Heart right ventricle (tissue), 16 donors: ENCODE measurements at regions not wholly inside any gene's neighbourhood (a gene's known extent, or its start where the extent isn't known, plus 50 kb on each side); places are given as distances from the start of the nearest gene placed in this dataset.

ENCODE experiments used
- ATAC-seq, 8 donors: fragments of 200-7000 bp; cut with Tn5 transposase; one replicate each; pipeline ENCODE4 v1.9.1; 2020; ENCODE audit warnings: mild to moderate bottlenecking in 8 of 8, moderate library complexity in 8 of 8, moderate number of reproducible peaks in 1 of 8
- DNase-seq, 2 donors: peaks; one replicate each; pipeline ENCODE4 v3.0.0-alpha.2; 2020
- H3K27ac ChIP-seq, 10 donors: fragments of 200-600 bp; sonication (generic) in 2 of 10; one replicate each; pipeline versions ENCODE4 v1.5.0 to v1.8.0; 2020 to 2022; ENCODE audit warnings: mild to moderate bottlenecking in 3 of 10
- H3K27me3 ChIP-seq, 7 donors: fragments of 200-600 bp; one replicate each; pipeline ENCODE4 v1.8.0; 2021 to 2022; ENCODE audit warnings: mild to moderate bottlenecking in 2 of 7
- H3K36me3 ChIP-seq, 9 donors: fragments of 200-600 bp; sonication (generic) in 1 of 9; one replicate each; pipeline versions ENCODE4 v1.5.0 to v1.8.0; 2020 to 2022; ENCODE audit warnings: mild to moderate bottlenecking in 2 of 9
- H3K4me1 ChIP-seq, 9 donors: fragments of 200-600 bp; sonication (generic) in 1 of 9; one replicate each; pipeline versions ENCODE4 v1.5.0 to v1.8.0; 2020 to 2022; ENCODE audit warnings: mild to moderate bottlenecking in 4 of 9
- H3K4me3 ChIP-seq, 10 donors: fragments of 200-600 bp; sonication (generic) in 2 of 10; one replicate each; pipeline versions ENCODE4 v1.5.0 to v1.8.0; 2020 to 2022; ENCODE audit warnings: mild to moderate bottlenecking in 7 of 10, moderate library complexity in 2 of 10
- H3K9me3 ChIP-seq, 11 donors: fragments of 200-600 bp in 10 of 11; sonication (generic) in 2 of 11; one replicate each; pipeline versions ENCODE4 v1.5.0 to v1.8.0; 2013 to 2022; ENCODE audit warnings: mild to moderate bottlenecking in 2 of 11, control low read depth in 1 of 11, moderate library complexity in 1 of 11
- WGBS, 2 donors: extraction: QIAGEN DNeasy Blood & Tissue Kit; methylation state at CpG; one replicate each; pipeline ENCODE4 v1.1.7; 2013; ENCODE audit warnings: inconsistent platforms in 1 of 2; 5-methylcytosine and 5-hydroxymethylcytosine counted together
- intact Hi-C, 10 donors: fragments of 100-400 bp; cut with DNase I; formaldehyde crosslinking; loops; one replicate each; pipeline versions ENCODE4 v1.11.1 to v1.14.2; 2022
- TF ChIP-seq, protein P1 (sequence below), 9 donors: fragments of 200-600 bp; sonication (generic) in 2 of 9; IDR thresholded peaks; one replicate each; pipeline versions ENCODE4 v1.5.0 to v1.8.0; 2021 to 2022; ENCODE audit warnings: antibody characterized with exemption in 9 of 9, mild to moderate bottlenecking in 5 of 9, moderate library complexity in 1 of 9
- donor health status: Arrhythmogenic right ventricular cardiomyopathy.
- donor health status: ischemic (EF 13 %, LVEDD 7.1; RV severe dilation, severe dysfunction).
- donor health status: healthy with polysubstance abuse.
- donor health status: DM: no; HTN: yes; CAD: no.
- donor health status: DM: no; HTN: no; CAD: no.
- donor health status: ischemic (EF 25% LVEDD 6.9; RV normal size, moderate dysfunction).
- donor health status: ischemic (EF 25% LVEDD 5.7; RV mildly dilated, moderate dysfunction).
- donor health status: healthy.
- donor health status: DM: yes; HTN: yes; CAD: no.
- donor health status: Ischemic cardiomyopathy.
- donor health status: ischemic (EF 35%, LVEDD 5.7; RV mildly dilated, moderate dysfunction).
- donor health status: nonischemic (EF 11% LVEDD 7.7; RV severe dilation, severe dysfunction).
- donor health status: DM: yes; HTN: yes; CAD: no.
- donor health status: PGD.
- donor health status: ischemic (EF 29% LVEDD 5.4; RV normal size, mild dysfunction).
- donor health status: nonischemic (EF 23%, LVEDD 6.1; RV moderate dilation, normal function).

DNA sequence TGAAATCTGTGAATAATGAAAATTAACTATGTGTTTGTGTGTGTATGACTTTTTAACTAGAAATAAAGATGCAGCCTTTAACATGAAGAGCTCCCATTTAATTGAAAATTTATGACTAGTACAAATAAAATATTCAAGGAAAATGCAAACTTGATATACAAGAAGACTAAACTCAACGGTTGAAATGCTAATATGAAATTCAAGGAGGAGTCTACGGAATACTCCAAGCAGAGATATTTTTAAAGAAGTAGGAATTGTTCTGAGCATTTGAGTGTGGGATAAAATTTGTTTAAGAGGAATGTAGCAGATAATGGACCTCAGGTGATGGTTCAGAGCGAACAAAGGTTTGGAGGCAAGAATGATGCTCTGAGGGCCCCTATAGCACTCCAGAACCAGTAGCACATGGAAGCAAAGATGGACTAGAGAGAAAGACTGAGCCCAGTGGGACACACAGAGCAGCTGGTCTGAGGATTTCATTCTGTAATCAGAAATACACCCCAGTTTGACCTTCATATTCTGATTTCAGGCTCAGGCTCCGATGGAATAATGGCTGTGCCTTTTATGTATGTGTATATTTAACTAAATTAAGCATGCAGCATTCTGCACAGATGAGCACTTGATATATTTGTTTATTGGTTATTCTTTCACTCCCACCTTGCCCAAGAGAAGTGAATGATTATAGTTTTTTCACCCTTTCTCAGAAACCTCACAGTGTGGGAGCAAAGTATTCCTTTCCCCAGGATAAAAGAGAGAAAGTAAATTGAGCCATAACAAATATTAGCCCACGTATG is 227.1 kb downstream of the ZPLD1 start:
- 78 to 84% methylated on average over 5 of the region's 5 CpGs for WGBS, 2 donors

DNA sequence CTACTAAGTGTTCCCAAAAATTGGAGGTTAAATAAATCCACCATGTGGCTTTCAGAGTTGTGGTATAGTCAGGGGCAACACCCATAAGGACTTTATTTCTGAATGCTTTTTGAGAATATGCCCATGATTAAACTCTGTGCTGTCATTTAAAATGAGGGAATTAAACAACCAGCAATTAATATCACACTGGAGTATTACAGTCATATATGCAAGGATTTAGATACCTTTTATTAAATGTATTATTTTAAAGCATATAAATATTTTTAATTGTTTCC is 227.6 kb downstream of the ZPLD1 start:
- Histone ChIP-seq H3K9me3 (no peaks in the 10 kb centered on the region), H3K27ac (no peak overlapping the region), H3K4me1 (no peaks in the 10 kb centered on the region), H3K36me3 (no peaks in the 10 kb centered on the region), H3K27me3 (no peaks in the 10 kb centered on the region), H3K4me3 (no peak overlapping the region)
- intact Hi-C loops: no loop called here
- no peak for ATAC-seq
- no peak for DNase-seq
- TF ChIP-seq, protein P1, sequence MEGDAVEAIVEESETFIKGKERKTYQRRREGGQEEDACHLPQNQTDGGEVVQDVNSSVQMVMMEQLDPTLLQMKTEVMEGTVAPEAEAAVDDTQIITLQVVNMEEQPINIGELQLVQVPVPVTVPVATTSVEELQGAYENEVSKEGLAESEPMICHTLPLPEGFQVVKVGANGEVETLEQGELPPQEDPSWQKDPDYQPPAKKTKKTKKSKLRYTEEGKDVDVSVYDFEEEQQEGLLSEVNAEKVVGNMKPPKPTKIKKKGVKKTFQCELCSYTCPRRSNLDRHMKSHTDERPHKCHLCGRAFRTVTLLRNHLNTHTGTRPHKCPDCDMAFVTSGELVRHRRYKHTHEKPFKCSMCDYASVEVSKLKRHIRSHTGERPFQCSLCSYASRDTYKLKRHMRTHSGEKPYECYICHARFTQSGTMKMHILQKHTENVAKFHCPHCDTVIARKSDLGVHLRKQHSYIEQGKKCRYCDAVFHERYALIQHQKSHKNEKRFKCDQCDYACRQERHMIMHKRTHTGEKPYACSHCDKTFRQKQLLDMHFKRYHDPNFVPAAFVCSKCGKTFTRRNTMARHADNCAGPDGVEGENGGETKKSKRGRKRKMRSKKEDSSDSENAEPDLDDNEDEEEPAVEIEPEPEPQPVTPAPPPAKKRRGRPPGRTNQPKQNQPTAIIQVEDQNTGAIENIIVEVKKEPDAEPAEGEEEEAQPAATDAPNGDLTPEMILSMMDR (IDR thresholded peaks at IDR 0.05): no peak

More for the DNA sequence above, 227.1 kb downstream of the ZPLD1 start:
- Histone ChIP-seq H3K4me3 (no peak overlapping the region), H3K4me1 (no peaks in the 10 kb centered on the region), H3K27ac (no peak overlapping the region), H3K9me3 (no peaks in the 10 kb centered on the region), H3K27me3 (no peaks in the 10 kb centered on the region), H3K36me3 (no peaks in the 10 kb centered on the region)
- TF ChIP-seq, protein P1 (IDR thresholded peaks at IDR 0.05): no peak
- ATAC-seq (no peak), DNase-seq (no peak)
- intact Hi-C loops: no loop called here

DNA sequence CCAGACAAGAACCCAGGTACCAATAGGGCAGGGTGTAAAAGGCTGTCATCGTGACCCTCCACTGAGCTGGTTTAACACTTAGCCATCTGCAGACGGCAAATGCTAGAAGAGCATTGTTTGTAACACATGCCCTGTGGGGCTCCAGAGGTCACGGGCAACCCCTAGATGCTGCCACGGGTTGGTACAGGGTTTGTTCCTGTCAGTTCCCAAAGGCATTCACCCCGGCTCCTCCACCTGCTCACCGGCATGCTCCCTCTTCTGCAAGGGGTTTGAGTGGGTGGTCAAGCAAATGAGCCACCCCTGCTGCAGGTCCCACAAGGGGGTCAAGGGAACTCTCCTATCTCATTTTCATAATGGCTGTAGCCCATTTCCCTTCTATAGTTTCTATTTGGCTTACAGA is 229.3 kb downstream of the ZPLD1 start:
- no peaks in the 10 kb centered on the region for H3K9me3 ChIP-seq
- DNase-seq: no peak
- intact Hi-C loops: no loop called here
- TF ChIP-seq, protein P1 (IDR thresholded peaks at IDR 0.05): no peak
- ATAC-seq: no peak
- H3K36me3 ChIP-seq: no peaks in the 10 kb centered on the region
- WGBS, 2 donors: 88 to 92% methylated on average over 6 of the region's 6 CpGs
- H3K27ac ChIP-seq: no peak overlapping the region
- H3K4me3 ChIP-seq: no peak overlapping the region
- no peaks in the 10 kb centered on the region for H3K4me1 ChIP-seq
- no peaks in the 10 kb centered on the region for H3K27me3 ChIP-seq

DNA sequence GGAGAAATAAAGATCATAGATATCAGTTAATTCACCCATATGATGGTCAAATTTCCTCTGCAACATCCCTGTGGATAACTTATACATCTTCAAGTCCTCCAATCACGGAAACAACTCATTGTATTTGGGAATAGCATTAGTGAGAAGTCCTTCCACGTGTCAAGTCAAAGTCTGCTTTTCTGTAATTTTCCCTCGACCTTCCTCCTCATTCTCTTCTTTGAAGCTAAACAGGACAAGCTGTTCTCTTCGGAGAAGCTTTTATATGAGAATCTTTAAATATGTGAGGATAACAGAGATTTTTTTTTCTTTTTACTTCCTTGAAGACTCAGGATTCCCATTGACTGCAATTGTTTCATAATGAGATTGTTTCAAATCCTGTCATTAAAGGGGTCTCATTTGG is 230.4 kb downstream of the ZPLD1 start:
- DNase-seq: no peak
- intact Hi-C loops: no loop called here
- Histone ChIP-seq H3K27ac (no peak overlapping the region), H3K27me3 (peaks cover 0 to under 1% (median 0%) of the 10 kb centered on the region in 7 donors), H3K4me3 (no peak overlapping the region), H3K9me3 (no peaks in the 10 kb centered on the region), H3K4me1 (no peaks in the 10 kb centered on the region), H3K36me3 (no peaks in the 10 kb centered on the region)
- TF ChIP-seq, protein P1 (IDR thresholded peaks at IDR 0.05): no peak
- no peak for ATAC-seq
- WGBS, 2 donors: 76 to 81% methylated on average over 4 of the region's 4 CpGs
